GM23338 (cell line): ENCODE measurements at regions not wholly inside any gene's neighbourhood (a gene's known extent, or its start where the extent isn't known, plus 50 kb on each side); places are given as distances from the start of the nearest gene placed in this dataset.

ENCODE experiments used
- ATAC-seq: fragments of 200-7000 bp; cut with Tn5 transposase; 3 replicates; pipeline ENCODE4 v1.9.1; 2020
- DNase-seq: peaks from one replicate; pipeline ENCODE4 v3.0.0-alpha.2; 2015; ENCODE audit warnings: low spot score
- H2AFZ ChIP-seq: fragments of 200-600 bp; sonication (generic); 2 replicates; pipeline ENCODE4 v1.8.0; 2016; ENCODE audit warnings: antibody characterized with exemption, mild to moderate bottlenecking, moderate library complexity
- H3F3A ChIP-seq: fragments of 200-600 bp; sonication (generic); replicated peaks from 2 replicates; pipeline ENCODE4 v1.8.0; 2017; ENCODE audit warnings: antibody characterized with exemption, mixed run types, low read depth
- H3K27ac ChIP-seq: fragments of 200-600 bp; sonication (generic); 2 replicates; pipeline ENCODE4 v1.6.1; 2016; ENCODE audit warnings: low read depth
- H3K27me3 ChIP-seq: fragments of 200-600 bp; sonication (generic); 2 replicates; pipeline ENCODE4 v1.8.0; 2016; ENCODE audit warnings: mild to moderate bottlenecking, mixed run types, moderate library complexity; ENCODE audit not compliant: insufficient read depth
- H3K36me3 ChIP-seq: fragments of 200-600 bp; sonication (generic); 2 replicates; pipeline ENCODE4 v1.8.0; 2016; ENCODE audit warnings: mild to moderate bottlenecking; ENCODE audit not compliant: insufficient read depth
- H3K4me1 ChIP-seq: fragments of 200-600 bp; sonication (generic); 2 replicates; pipeline ENCODE4 v1.8.0; 2016; ENCODE audit warnings: mild to moderate bottlenecking, moderate library complexity; ENCODE audit not compliant: insufficient read depth
- H3K4me2 ChIP-seq: fragments of 200-600 bp; sonication (generic); 2 replicates; pipeline ENCODE4 v1.7.1; 2017; ENCODE audit warnings: mixed run types
- H3K4me3 ChIP-seq: fragments of 200-600 bp; sonication (generic); 2 replicates; pipeline ENCODE4 v1.6.1; 2016; ENCODE audit warnings: mixed run types
- H3K79me2 ChIP-seq: fragments of 200-600 bp; sonication (generic); replicated peaks from 2 replicates; pipeline ENCODE4 v1.8.0; 2017; ENCODE audit warnings: mild to moderate bottlenecking; ENCODE audit not compliant: insufficient read depth
- H3K9me2 ChIP-seq: fragments of 200-600 bp; sonication (generic); 2 replicates; pipeline ENCODE4 v1.8.0; 2017; ENCODE audit not compliant: insufficient read depth
- H4K20me1 ChIP-seq: fragments of 200-600 bp; sonication (generic); replicated peaks from 2 replicates; pipeline ENCODE4 v1.8.0; 2017; ENCODE audit warnings: mild to moderate bottlenecking; ENCODE audit not compliant: insufficient read depth
- H3K27ac Mint-ChIP-seq: 2 replicates; pipeline ENCODE4 v1.8.0; 2020; ENCODE audit warnings: inconsistent platforms, mild to moderate bottlenecking, moderate library complexity, mixed read lengths
- H3K27me3 Mint-ChIP-seq: 3 replicates; pipeline ENCODE4 v1.8.0; 2022; ENCODE audit warnings: low read depth, mild to moderate bottlenecking, moderate library complexity, mixed read lengths, inconsistent platforms; ENCODE audit not compliant: insufficient read depth, poor library complexity
- H3K36me3 Mint-ChIP-seq: 3 replicates; pipeline ENCODE4 v1.8.0; 2021; ENCODE audit warnings: low read depth, mild to moderate bottlenecking, inconsistent platforms, moderate library complexity, mixed read lengths
- H3K4me1 Mint-ChIP-seq: 3 replicates; pipeline ENCODE4 v1.8.0; 2020; ENCODE audit warnings: mild to moderate bottlenecking, inconsistent platforms, mixed read lengths
- H3K4me3 Mint-ChIP-seq: 3 replicates; pipeline ENCODE4 v1.8.0; 2021; ENCODE audit warnings: moderate library complexity, mild to moderate bottlenecking, inconsistent platforms, mixed read lengths
- H3K9me3 Mint-ChIP-seq: 3 replicates; pipeline ENCODE4 v1.8.0; 2020; ENCODE audit warnings: moderate library complexity, mild to moderate bottlenecking, inconsistent platforms, mixed read lengths
- CREB1 ChIP-seq: fragments of 250-450 bp; sonication (Bioruptor Pico); IDR thresholded peaks from 2 replicates; pipeline ENCODE4 v1.5.0; 2020; ENCODE audit warnings: low read depth, mild to moderate bottlenecking, moderate library complexity
- CTCF ChIP-seq, 2 experiments: fragments of 200-600 bp in 1 of 2; sonication (generic) in 1 of 2; conservative IDR thresholded peaks; 2 replicates each; pipeline versions ENCODE4 v1.5.1 to v1.6.1; 2016 to 2017; ENCODE audit warnings: antibody characterized with exemption in 2 of 2, low read depth in 2 of 2, mild to moderate bottlenecking in 2 of 2, moderate library complexity in 1 of 2
- EZH2 ChIP-seq: fragments of 200-600 bp; sonication (generic); IDR thresholded peaks from one replicate; pipeline ENCODE4 v1.8.0; 2017; ENCODE audit warnings: antibody characterized with exemption, mild to moderate bottlenecking, low read depth; ENCODE audit not compliant: unreplicated experiment
- JUNB ChIP-seq: IDR thresholded peaks from one replicate; pipeline ENCODE4 v1.6.1; 2016; ENCODE audit warnings: antibody characterized with exemption; ENCODE audit not compliant: unreplicated experiment
- NANOG ChIP-seq: IDR thresholded peaks from 2 replicates; pipeline ENCODE4 v1.6.1; 2016; ENCODE audit warnings: antibody characterized with exemption, borderline replicate concordance
- POLR2AphosphoS5 ChIP-seq: IDR thresholded peaks from 2 replicates; pipeline ENCODE4 v1.6.1; 2016; ENCODE audit warnings: antibody characterized with exemption, low read depth
- REST ChIP-seq: IDR thresholded peaks from one replicate; pipeline ENCODE4 v1.6.1; 2018; ENCODE audit warnings: antibody characterized with exemption; ENCODE audit not compliant: unreplicated experiment
- STAT1 ChIP-seq: IDR thresholded peaks from one replicate; pipeline ENCODE4 v1.6.1; 2016; ENCODE audit warnings: antibody characterized with exemption; ENCODE audit not compliant: unreplicated experiment
- ZNF114 ChIP-seq: fragments of 250-450 bp; sonication (Bioruptor Pico); IDR thresholded peaks from 2 replicates; pipeline ENCODE4 v1.5.0; 2020; ENCODE audit warnings: mild to moderate bottlenecking, moderate library complexity
- ZNF462 ChIP-seq: fragments of 250-450 bp; sonication (Bioruptor Pico); IDR thresholded peaks from 2 replicates; pipeline ENCODE4 v1.5.0; 2020; ENCODE audit warnings: mild to moderate bottlenecking, moderate library complexity

GRCh38 chr2:60329225-60329624 lies 224.2 kb downstream of the BCL11A start:
- H4K20me1 ChIP-seq: no peaks in the 10 kb centered on the region
- ATAC-seq (no peak), DNase-seq (no peak)
- H2AFZ ChIP-seq: no peak overlapping the region
- H3K9me3 Mint-ChIP-seq: no peaks in the 10 kb centered on the region
- H3K36me3 Mint-ChIP-seq: no peaks in the 10 kb centered on the region
- H3K9me2 ChIP-seq: no peaks in the 10 kb centered on the region
- no peaks in the 10 kb centered on the region for H3K79me2 ChIP-seq
- no peak overlapping the region for H3K4me3 Mint-ChIP-seq
- H3K4me1 Mint-ChIP-seq: no peaks in the 10 kb centered on the region
- H3F3A ChIP-seq: no peaks in the 10 kb centered on the region
- no peak overlapping the region for H3K27ac Mint-ChIP-seq
- TF ChIP-seq POLR2AphosphoS5 (no peak), CTCF (conservative IDR thresholded peaks at IDR 0.05; ENCODE audit: low read depth in 2 of 2) (no peak), JUNB (no peak), NANOG (no peak), STAT1 (no peak), CREB1 (CRISPR knock-in tag) (no peak), REST (no peak), EZH2 (no peak), ZNF114 (CRISPR knock-in tag) (no peak), ZNF462 (CRISPR knock-in tag) (no peak)
- no peak overlapping the region for H3K27ac ChIP-seq
- peaks cover 2% of the 10 kb centered on the region for H3K27me3 Mint-ChIP-seq
- H3K4me2 ChIP-seq: no peak overlapping the region
- H3K4me3 ChIP-seq: no peak overlapping the region
- H3K4me1 ChIP-seq: no peaks in the 10 kb centered on the region
- H3K36me3 ChIP-seq: no peaks in the 10 kb centered on the region
- no peaks in the 10 kb centered on the region for H3K27me3 ChIP-seq
